HEK293T (cell line): ENCODE measurements at regions not wholly inside any gene's neighbourhood (a gene's known extent, or its start where the extent isn't known, plus 50 kb on each side); places are given as distances from the start of the nearest gene placed in this dataset.

Experiments used
- ARNT ChIP-seq: fragments of 450-650 bp; IDR thresholded peaks from 2 replicates; pipeline ENCODE4 v1.6.1; 2017; ENCODE audit warnings: mild to moderate bottlenecking
- ELF4 ChIP-seq: fragments of 450-650 bp; IDR thresholded peaks from 2 replicates; pipeline ENCODE4 v1.6.1; 2017; ENCODE audit warnings: antibody characterized with exemption
- FOXK2 ChIP-seq: fragments of 450-650 bp; IDR thresholded peaks from 2 replicates; pipeline ENCODE4 v1.6.1; 2016; ENCODE audit warnings: mild to moderate bottlenecking
- HDGF ChIP-seq: fragments of 450-650 bp; IDR thresholded peaks from 2 replicates; pipeline ENCODE4 v1.6.1; 2017; ENCODE audit warnings: antibody characterized with exemption, borderline replicate concordance
- L3MBTL2 ChIP-seq: fragments of 450-650 bp; conservative IDR thresholded peaks from 2 replicates; pipeline ENCODE4 v1.6.1; 2016; ENCODE audit warnings: mild to moderate bottlenecking
- NFRKB ChIP-seq: fragments of 450-650 bp; IDR thresholded peaks from 2 replicates; pipeline ENCODE4 v1.6.1; 2016; ENCODE audit warnings: mild to moderate bottlenecking, moderate library complexity
- SP1 ChIP-seq: fragments of 450-650 bp; IDR thresholded peaks from 2 replicates; pipeline ENCODE4 v1.6.1; 2017
- SUZ12 ChIP-seq: fragments of 450-650 bp; IDR thresholded peaks from 2 replicates; pipeline ENCODE4 v1.6.1; 2016; ENCODE audit warnings: mild to moderate bottlenecking

GRCh38 chr1:187871177-187871845 lies 1042.6 kb downstream of the PLA2G4A start:
- TF ChIP-seq NFRKB (no peak), FOXK2 (no peak), SUZ12 (no peak), ARNT (no peak), L3MBTL2 (no peak), ELF4 (no peak), SP1 (no peak), HDGF (no peak)
